ENCODE measurements at regions not wholly inside any gene's neighbourhood (a gene's known extent, or its start where the extent isn't known, plus 50 kb on each side); places are given as distances from the start of the nearest gene placed in this dataset.

- no peak overlapping the region for H2AFZ ChIP-seq (ENCODE audit: low read depth, low read length, poor library complexity, severe bottlenecking)
- no peak overlapping the region for H3K4me3 ChIP-seq (replicated peaks in 1 of 2; ENCODE audit: low read depth in 1 of 2, low read length in 2 of 2)
- no peaks in the 10 kb centered on the region for H4K20me1 ChIP-seq (ENCODE audit: insufficient read depth)
- no peaks in the 10 kb centered on the region for H3K9me3 ChIP-seq (ENCODE audit: control insufficient read depth in 1 of 2, insufficient read depth in 1 of 2, low read depth in 1 of 2, low read length in 2 of 2)
- DNase-seq (ENCODE audit: low read depth, low spot score) (no peak), ATAC-seq (no peak)
- no peaks in the 10 kb centered on the region for H3K79me2 ChIP-seq (ENCODE audit: insufficient read depth, low read length)
- H3K27me3 ChIP-seq (ENCODE audit: insufficient read depth, low read length), result no peaks in the 10 kb centered on the region
- no peak overlapping the region for H3K27ac ChIP-seq (ENCODE audit: low read depth, low read length)
- ChIA-PET RAD21 (ENCODE audit: low non-redundant PET in 1 of 2, low total read pairs in 2 of 2, uncharacterized antibody in 2 of 2, unreplicated experiment in 2 of 2) (no interaction called here), CTCF (no interaction called here), POLR2A (no interaction called here)
- no peaks in the 10 kb centered on the region for H3K9me2 ChIP-seq (ENCODE audit: insufficient read depth)
- H3K9ac ChIP-seq (ENCODE audit: low read length), result no peak overlapping the region
- intact Hi-C loops (cut with micrococcal nuclease), result no loop called here
- BruUV-seq (replicated peaks), result no TSS peak
- no peaks in the 10 kb centered on the region for H3K36me3 ChIP-seq (ENCODE audit: control insufficient read depth in 1 of 2, insufficient read depth in 2 of 2, low read length in 2 of 2)
- TF ChIP-seq EGR1 (IDR thresholded peaks at IDR 0.05; ENCODE audit: low read depth) (no peak), EZH2 (IDR thresholded peaks at IDR 0.05) (no peak), ATF3 (IDR thresholded peaks at IDR 0.05) (no peak), SP1 (IDR thresholded peaks at IDR 0.05; ENCODE audit: low read depth) (no peak), ZBTB33 (IDR thresholded peaks at IDR 0.05; ENCODE audit: extremely low read depth, insufficient replicate concordance, low read length) (no peak)
- H3K4me1 ChIP-seq (ENCODE audit: control insufficient read depth in 1 of 2, insufficient read depth in 2 of 2, low read length in 2 of 2), result peaks cover 0 to 4% of the 10 kb centered on the region in 2 experiments; a peak in 2 of 4 replicates
- H3K4me2 ChIP-seq (ENCODE audit: low read length), result no peak overlapping the region
Observed at GRCh38 chr6:37078814-37079213, 73.4 kb downstream of the FGD2 start.

GRCh38 chr6:37081042-37081607 lies 75.7 kb downstream of the FGD2 start:
- Histone ChIP-seq H3K9me3 (ENCODE audit: control insufficient read depth in 1 of 2, insufficient read depth in 1 of 2, low read depth in 1 of 2, low read length in 2 of 2) (no peaks in the 10 kb centered on the region), H3K36me3 (ENCODE audit: control insufficient read depth in 1 of 2, insufficient read depth in 2 of 2, low read length in 2 of 2) (no peaks in the 10 kb centered on the region), H3K4me3 (replicated peaks in 1 of 2; ENCODE audit: low read depth in 1 of 2, low read length in 2 of 2) (no peak overlapping the region), H3K79me2 (ENCODE audit: insufficient read depth, low read length) (no peaks in the 10 kb centered on the region), H3K27ac (ENCODE audit: low read depth, low read length) (no peak overlapping the region), H2AFZ (ENCODE audit: low read depth, low read length, poor library complexity, severe bottlenecking) (no peak overlapping the region), H3K9me2 (ENCODE audit: insufficient read depth) (no peaks in the 10 kb centered on the region), H3K4me2 (ENCODE audit: low read length) (no peak overlapping the region), H3K27me3 (ENCODE audit: insufficient read depth, low read length) (no peaks in the 10 kb centered on the region), H3K9ac (ENCODE audit: low read length) (no peak overlapping the region), H3K4me1 (ENCODE audit: control insufficient read depth in 1 of 2, insufficient read depth in 2 of 2, low read length in 2 of 2) (peaks cover 0 to 9% of the 10 kb centered on the region in 2 experiments; a peak in 2 of 4 replicates), H4K20me1 (ENCODE audit: insufficient read depth) (no peaks in the 10 kb centered on the region)
- intact Hi-C loops (cut with micrococcal nuclease), result no loop called here
- POLR2A ChIA-PET, result no interaction called here
- BruUV-seq (replicated peaks), result no TSS peak
- DNase-seq (ENCODE audit: low read depth, low spot score), result no peak
- CTCF ChIA-PET, result no interaction called here
- RAD21 ChIA-PET (ENCODE audit: low non-redundant PET in 1 of 2, low total read pairs in 2 of 2, uncharacterized antibody in 2 of 2, unreplicated experiment in 2 of 2), result no interaction called here
- ATAC-seq, result no peak
- TF ChIP-seq POLR2AphosphoS5 (IDR thresholded peaks at IDR 0.05; ENCODE audit: low read depth, low read length), result no peak
- TF ChIP-seq EZH2phosphoT487 (IDR thresholded peaks at IDR 0.05; ENCODE audit: borderline replicate concordance), result no peak
- no peak for TF ChIP-seq JUND (IDR thresholded peaks at IDR 0.05)
- TF ChIP-seq POLR2A (IDR thresholded peaks at IDR 0.05; ENCODE audit: borderline replicate concordance, extremely low read depth, insufficient read depth, insufficient read length), result no peak
- TF ChIP-seq ZNF274 (IDR thresholded peaks at IDR 0.05; ENCODE audit: low read depth, low read length), result no peak
- TF ChIP-seq REST (IDR thresholded peaks at IDR 0.05; ENCODE audit: low read depth), result no peak
- no peak for TF ChIP-seq ZFX (IDR thresholded peaks at IDR 0.05)
- no peak for TF ChIP-seq FOSL1 (IDR thresholded peaks at IDR 0.05; ENCODE audit: low read depth)
- no peak for TF ChIP-seq EZH2 (IDR thresholded peaks at IDR 0.05)
- no peak for TF ChIP-seq YY1 (IDR thresholded peaks at IDR 0.05; ENCODE audit: extremely low read depth, insufficient replicate concordance, low read depth, low read length)
- TF ChIP-seq MAX (IDR thresholded peaks at IDR 0.05), result no peak
- no peak for TF ChIP-seq CBX3 (IDR thresholded peaks at IDR 0.05; ENCODE audit: low read depth)
- no peak for TF ChIP-seq EGR1 (IDR thresholded peaks at IDR 0.05; ENCODE audit: low read depth)
- TF ChIP-seq SIN3A (IDR thresholded peaks at IDR 0.05; ENCODE audit: low read depth), result no peak
